Neural cell (in vitro differentiated cells): ENCODE measurements at regions not wholly inside any gene's neighbourhood (a gene's known extent, or its start where the extent isn't known, plus 50 kb on each side); places are given as distances from the start of the nearest gene placed in this dataset.

Experiments used
- EP300 ChIP-seq: fragments of 450-650 bp; conservative IDR thresholded peaks from 2 replicates; pipeline ENCODE4 v1.6.1; 2014; ENCODE audit warnings: antibody characterized with exemption, mild to moderate bottlenecking, moderate library complexity; ENCODE audit not compliant: poor library complexity, severe bottlenecking
- EZH2 ChIP-seq: fragments of 200-600, 300-800 bp; shearing (Covaris generic), sonication (generic); IDR thresholded peaks from 2 replicates; pipeline ENCODE4 v1.6.1; 2014; ENCODE audit warnings: antibody characterized with exemption, low read length, borderline replicate concordance, mild to moderate bottlenecking; ENCODE audit not compliant: insufficient read depth, poor library complexity, severe bottlenecking
- MXI1 ChIP-seq: fragments of 450-650 bp; conservative IDR thresholded peaks from 2 replicates; pipeline ENCODE4 v1.6.1; 2014; ENCODE audit warnings: antibody characterized with exemption, mild to moderate bottlenecking; ENCODE audit not compliant: poor library complexity, severe bottlenecking
- POLR2AphosphoS5 ChIP-seq: IDR thresholded peaks from 2 replicates; pipeline ENCODE4 v1.6.1; 2012
- RAD21 ChIP-seq: fragments of 450-650 bp; conservative IDR thresholded peaks from 2 replicates; pipeline ENCODE4 v1.6.1; 2014; ENCODE audit warnings: antibody characterized with exemption, mild to moderate bottlenecking, moderate library complexity
- TAF1 ChIP-seq: IDR thresholded peaks from 2 replicates; pipeline ENCODE4 v1.6.1; 2012; ENCODE audit warnings: low read depth
- TF ChIP-seq, protein P1 (sequence below): fragments of 450-650 bp; IDR thresholded peaks from 2 replicates; pipeline ENCODE4 v1.5.1; 2014; ENCODE audit warnings: antibody characterized with exemption, mild to moderate bottlenecking, moderate library complexity; ENCODE audit not compliant: poor library complexity, severe bottlenecking
- TF ChIP-seq, protein P2 (sequence below): IDR thresholded peaks from 2 replicates; pipeline ENCODE4 v1.6.1; 2012; ENCODE audit warnings: borderline replicate concordance

DNA sequence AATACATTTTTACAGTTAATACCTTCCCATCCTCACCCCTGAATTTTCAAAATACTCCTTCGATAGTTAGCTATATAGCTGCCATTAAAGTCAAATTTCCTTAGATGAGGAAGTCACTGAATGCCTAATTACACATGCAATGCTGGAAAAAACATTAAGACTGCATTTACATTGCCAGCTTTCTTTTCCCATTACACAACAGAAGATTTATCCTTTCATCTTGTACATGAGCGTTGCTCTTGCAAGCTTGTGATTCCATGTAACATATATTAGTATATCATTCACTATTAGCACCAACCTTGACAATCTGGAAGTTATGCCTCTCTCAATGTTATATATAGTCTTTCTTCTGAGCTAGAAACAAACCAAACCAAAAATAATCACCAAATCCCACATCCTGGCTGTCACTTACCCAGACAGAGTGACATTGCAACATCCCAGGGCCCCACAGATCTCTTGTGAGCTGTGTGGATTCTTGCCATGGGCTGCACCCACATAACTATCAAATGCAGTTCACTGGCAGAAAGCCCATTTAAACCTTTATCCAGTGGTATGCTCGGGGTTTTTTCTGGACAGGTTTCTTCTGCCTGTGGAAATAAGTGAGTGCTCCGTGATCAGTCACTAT is 79.2 kb upstream of the PAPOLG start:
- TF ChIP-seq, protein P1, sequence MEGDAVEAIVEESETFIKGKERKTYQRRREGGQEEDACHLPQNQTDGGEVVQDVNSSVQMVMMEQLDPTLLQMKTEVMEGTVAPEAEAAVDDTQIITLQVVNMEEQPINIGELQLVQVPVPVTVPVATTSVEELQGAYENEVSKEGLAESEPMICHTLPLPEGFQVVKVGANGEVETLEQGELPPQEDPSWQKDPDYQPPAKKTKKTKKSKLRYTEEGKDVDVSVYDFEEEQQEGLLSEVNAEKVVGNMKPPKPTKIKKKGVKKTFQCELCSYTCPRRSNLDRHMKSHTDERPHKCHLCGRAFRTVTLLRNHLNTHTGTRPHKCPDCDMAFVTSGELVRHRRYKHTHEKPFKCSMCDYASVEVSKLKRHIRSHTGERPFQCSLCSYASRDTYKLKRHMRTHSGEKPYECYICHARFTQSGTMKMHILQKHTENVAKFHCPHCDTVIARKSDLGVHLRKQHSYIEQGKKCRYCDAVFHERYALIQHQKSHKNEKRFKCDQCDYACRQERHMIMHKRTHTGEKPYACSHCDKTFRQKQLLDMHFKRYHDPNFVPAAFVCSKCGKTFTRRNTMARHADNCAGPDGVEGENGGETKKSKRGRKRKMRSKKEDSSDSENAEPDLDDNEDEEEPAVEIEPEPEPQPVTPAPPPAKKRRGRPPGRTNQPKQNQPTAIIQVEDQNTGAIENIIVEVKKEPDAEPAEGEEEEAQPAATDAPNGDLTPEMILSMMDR = no peak
- no peak for TF ChIP-seq EP300
- TF ChIP-seq, protein P2, sequence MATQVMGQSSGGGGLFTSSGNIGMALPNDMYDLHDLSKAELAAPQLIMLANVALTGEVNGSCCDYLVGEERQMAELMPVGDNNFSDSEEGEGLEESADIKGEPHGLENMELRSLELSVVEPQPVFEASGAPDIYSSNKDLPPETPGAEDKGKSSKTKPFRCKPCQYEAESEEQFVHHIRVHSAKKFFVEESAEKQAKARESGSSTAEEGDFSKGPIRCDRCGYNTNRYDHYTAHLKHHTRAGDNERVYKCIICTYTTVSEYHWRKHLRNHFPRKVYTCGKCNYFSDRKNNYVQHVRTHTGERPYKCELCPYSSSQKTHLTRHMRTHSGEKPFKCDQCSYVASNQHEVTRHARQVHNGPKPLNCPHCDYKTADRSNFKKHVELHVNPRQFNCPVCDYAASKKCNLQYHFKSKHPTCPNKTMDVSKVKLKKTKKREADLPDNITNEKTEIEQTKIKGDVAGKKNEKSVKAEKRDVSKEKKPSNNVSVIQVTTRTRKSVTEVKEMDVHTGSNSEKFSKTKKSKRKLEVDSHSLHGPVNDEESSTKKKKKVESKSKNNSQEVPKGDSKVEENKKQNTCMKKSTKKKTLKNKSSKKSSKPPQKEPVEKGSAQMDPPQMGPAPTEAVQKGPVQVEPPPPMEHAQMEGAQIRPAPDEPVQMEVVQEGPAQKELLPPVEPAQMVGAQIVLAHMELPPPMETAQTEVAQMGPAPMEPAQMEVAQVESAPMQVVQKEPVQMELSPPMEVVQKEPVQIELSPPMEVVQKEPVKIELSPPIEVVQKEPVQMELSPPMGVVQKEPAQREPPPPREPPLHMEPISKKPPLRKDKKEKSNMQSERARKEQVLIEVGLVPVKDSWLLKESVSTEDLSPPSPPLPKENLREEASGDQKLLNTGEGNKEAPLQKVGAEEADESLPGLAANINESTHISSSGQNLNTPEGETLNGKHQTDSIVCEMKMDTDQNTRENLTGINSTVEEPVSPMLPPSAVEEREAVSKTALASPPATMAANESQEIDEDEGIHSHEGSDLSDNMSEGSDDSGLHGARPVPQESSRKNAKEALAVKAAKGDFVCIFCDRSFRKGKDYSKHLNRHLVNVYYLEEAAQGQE = no peak
- TF ChIP-seq RAD21 = no peak
- TF ChIP-seq EZH2 = no peak
- TF ChIP-seq MXI1 = no peak
- TF ChIP-seq POLR2AphosphoS5 = no peak
- no peak for TF ChIP-seq TAF1
